ENCODE measurements at regions not wholly inside any gene's neighbourhood (a gene's known extent, or its start where the extent isn't known, plus 50 kb on each side); places are given as distances from the start of the nearest gene placed in this dataset.

GRCh38 chr15:77810130-77810571, 177.4 kb upstream of the LINGO1 start:
- Histone ChIP-seq H3K27ac (no peak overlapping the region), H3K4me3 (no peak overlapping the region), H3K36me3 (no peaks in the 10 kb centered on the region), H3K4me1 (ENCODE audit: insufficient read depth) (peaks cover 7% of the 10 kb centered on the region), H3K9me3 (no peaks in the 10 kb centered on the region), H3K27me3 (no peaks in the 10 kb centered on the region)
- intact Hi-C loops (cut with DNase I) = no loop called here
- 69 to 71% (median 69%) methylated on average over 6 of the region's 6 CpGs for WGBS, 3 donors
- TF ChIP-seq EP300 (IDR thresholded peaks at IDR 0.05) (no peak), POLR2A (IDR thresholded peaks at IDR 0.05) (no peak), CTCF (IDR thresholded peaks at IDR 0.05) (no peak)
- no peak for DNase-seq

DNA sequence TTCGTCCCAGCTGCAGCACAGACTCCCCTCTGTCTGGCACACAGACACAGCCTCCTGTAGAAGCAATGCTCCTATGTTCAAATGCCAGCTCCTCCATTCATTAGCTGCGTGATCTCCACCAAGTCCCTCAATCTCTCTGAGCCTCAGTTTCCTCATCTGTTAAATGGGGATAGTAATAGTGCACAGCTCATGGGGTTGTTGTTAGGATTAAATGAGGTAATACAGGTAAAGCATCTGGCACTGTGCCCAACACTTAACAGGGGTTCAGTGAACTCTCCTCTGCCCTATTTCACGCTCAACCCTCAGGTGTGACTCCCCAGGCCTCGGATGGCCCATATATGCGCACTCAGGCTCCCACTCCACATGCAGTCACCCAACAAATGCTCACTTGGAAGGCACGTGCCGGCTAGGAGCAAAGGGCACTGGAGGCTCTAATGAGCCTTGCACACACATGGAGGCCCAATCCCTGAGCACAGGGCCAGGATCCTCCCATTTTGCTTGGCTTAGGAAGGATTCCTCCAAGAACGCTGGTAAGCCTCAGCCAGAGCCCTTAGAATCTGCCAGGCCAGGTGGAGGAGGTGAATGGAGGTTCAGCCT, 176.0 kb upstream of the LINGO1 start:
- 86 to 94% (median 91%) methylated on average over 8 of the region's 8 CpGs for WGBS, 3 donors
- Histone ChIP-seq H3K4me1 (ENCODE audit: insufficient read depth) (peaks cover 7% of the 10 kb centered on the region), H3K9me3 (no peaks in the 10 kb centered on the region), H3K27ac (no peak overlapping the region), H3K27me3 (no peaks in the 10 kb centered on the region), H3K36me3 (no peaks in the 10 kb centered on the region), H3K4me3 (no peak overlapping the region)
- no peak for DNase-seq
- TF ChIP-seq EP300 (IDR thresholded peaks at IDR 0.05) (no peak), CTCF (IDR thresholded peaks at IDR 0.05) (no peak)
- intact Hi-C loops (cut with DNase I) = no loop called here

DNA sequence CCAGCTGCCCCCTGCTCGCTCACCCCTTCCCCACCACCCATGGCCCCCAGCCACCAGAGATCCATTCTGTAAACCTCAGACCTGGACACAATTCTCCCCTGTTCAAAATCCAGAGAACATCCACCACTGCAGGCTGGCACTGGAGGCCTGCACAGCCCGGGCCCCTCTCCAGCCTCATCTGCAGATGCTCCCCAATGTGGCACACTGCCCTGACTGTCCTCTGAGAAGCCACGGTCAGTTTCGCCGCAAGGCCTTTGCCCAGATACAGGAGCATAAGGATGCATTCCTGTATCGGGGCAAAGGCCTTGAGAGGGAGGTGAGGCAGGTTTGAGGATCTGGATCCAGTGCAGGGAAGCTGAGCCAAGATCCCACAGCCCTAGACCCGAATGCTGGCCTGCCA, 175.4 kb upstream of the LINGO1 start:
- intact Hi-C loops (cut with DNase I) = no loop called here
- 28 to 51% (median 35%) methylated on average over 7 of the region's 7 CpGs for WGBS, 3 donors
- Histone ChIP-seq H3K27ac (no peak overlapping the region), H3K4me3 (no peak overlapping the region), H3K9me3 (no peaks in the 10 kb centered on the region), H3K36me3 (no peaks in the 10 kb centered on the region), H3K27me3 (no peaks in the 10 kb centered on the region), H3K4me1 (ENCODE audit: insufficient read depth) (peaks cover 7% of the 10 kb centered on the region)
- DNase-seq = no peak
- TF ChIP-seq EP300 (IDR thresholded peaks at IDR 0.05) = no peak
- TF ChIP-seq CTCF (IDR thresholded peaks at IDR 0.05) = no peak
- TF ChIP-seq POLR2A (IDR thresholded peaks at IDR 0.05) = no peak

DNA sequence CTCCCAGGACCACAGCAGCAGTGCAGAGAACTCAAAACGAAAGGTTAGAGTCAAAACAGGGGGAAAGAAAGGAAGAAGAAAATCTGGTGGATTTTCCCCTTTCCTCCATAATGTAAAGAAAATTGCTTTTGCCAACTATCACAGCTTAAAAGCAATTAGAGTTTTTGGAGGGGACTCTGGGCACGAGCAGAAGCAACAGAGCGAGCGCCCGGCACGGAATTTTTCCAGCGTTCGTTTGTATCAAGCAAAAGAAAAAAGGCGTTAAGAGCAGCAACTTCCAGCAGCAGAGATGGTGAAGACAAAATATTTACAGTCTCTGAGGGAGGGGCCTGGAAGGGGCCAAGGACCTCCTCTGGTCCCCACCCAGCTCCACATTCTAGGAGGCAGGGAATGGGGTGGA, 174.9 kb upstream of the LINGO1 start:
- intact Hi-C loops (cut with DNase I) = no loop called here
- WGBS, 3 donors = 14 to 43% (median 18%) methylated on average over 9 of the region's 9 CpGs
- DNase-seq = no peak

More for the DNA sequence above, 174.9 kb upstream of the LINGO1 start:
- TF ChIP-seq CTCF (IDR thresholded peaks at IDR 0.05) = no peak
- TF ChIP-seq POLR2A (IDR thresholded peaks at IDR 0.05) = no peak
- no peak for TF ChIP-seq EP300 (IDR thresholded peaks at IDR 0.05)
- Histone ChIP-seq H3K27me3 (no peaks in the 10 kb centered on the region), H3K4me3 (no peak overlapping the region), H3K36me3 (no peaks in the 10 kb centered on the region), H3K4me1 (ENCODE audit: insufficient read depth) (peaks cover 7% of the 10 kb centered on the region), H3K9me3 (no peaks in the 10 kb centered on the region), H3K27ac (no peak overlapping the region)

Measured in ovary (tissue), 7 donors.